ENCODE measurements at regions not wholly inside any gene's neighbourhood (a gene's known extent, or its start where the extent isn't known, plus 50 kb on each side); places are given as distances from the start of the nearest gene placed in this dataset.

DNA sequence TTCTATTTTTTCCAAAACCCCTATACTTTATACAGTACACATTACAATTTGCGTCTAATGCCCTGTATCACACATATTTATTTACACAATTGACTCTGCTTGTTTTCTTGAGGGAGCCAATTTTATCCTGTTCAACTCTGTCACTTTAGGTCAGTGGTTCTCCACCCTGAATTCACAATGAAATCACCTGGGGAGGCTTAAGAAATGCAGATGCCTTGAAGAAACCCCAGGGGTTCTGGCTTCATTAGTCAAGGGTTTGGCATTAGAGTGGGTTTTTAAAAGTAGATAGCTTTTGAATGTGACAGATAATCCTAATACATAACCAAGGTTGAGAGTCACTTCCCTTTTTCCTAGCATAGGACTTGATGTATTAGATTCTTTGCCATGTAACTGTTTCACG, 398.6 kb upstream of the ERCC4 start:
- H3K4me3 ChIP-seq (ENCODE audit: low read depth, low read length) = no peak overlapping the region
- no peak for DNase-seq (ENCODE audit: low read depth)
- TF ChIP-seq, protein P1, sequence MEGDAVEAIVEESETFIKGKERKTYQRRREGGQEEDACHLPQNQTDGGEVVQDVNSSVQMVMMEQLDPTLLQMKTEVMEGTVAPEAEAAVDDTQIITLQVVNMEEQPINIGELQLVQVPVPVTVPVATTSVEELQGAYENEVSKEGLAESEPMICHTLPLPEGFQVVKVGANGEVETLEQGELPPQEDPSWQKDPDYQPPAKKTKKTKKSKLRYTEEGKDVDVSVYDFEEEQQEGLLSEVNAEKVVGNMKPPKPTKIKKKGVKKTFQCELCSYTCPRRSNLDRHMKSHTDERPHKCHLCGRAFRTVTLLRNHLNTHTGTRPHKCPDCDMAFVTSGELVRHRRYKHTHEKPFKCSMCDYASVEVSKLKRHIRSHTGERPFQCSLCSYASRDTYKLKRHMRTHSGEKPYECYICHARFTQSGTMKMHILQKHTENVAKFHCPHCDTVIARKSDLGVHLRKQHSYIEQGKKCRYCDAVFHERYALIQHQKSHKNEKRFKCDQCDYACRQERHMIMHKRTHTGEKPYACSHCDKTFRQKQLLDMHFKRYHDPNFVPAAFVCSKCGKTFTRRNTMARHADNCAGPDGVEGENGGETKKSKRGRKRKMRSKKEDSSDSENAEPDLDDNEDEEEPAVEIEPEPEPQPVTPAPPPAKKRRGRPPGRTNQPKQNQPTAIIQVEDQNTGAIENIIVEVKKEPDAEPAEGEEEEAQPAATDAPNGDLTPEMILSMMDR (IDR thresholded peaks at IDR 0.05; ENCODE audit: insufficient read depth, low read depth, low read length) = no peak

DNA sequence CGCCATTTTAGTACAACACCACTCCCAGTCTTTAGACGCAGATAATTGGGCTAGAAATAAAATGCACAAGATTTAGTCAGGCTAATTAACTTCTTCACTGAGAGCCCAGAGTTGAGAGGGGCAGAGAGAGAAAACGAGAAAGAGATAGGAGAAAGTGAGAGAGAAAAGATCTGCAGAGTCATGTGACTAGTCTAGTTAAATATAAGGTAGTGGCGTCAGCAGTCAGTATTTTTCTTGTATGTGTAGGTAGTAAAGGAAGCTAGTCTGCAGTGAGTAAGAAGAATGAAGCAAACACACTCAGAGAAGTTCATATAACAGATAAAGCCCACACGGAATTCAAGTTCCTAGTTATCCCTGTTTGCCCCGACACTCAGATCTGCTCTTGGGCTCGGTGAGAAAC, 392.6 kb upstream of the ERCC4 start:
- no peak for DNase-seq (ENCODE audit: low read depth)
- no peak overlapping the region for H3K4me3 ChIP-seq (ENCODE audit: low read depth, low read length)
- TF ChIP-seq, protein P1 (IDR thresholded peaks at IDR 0.05; ENCODE audit: insufficient read depth, low read depth, low read length) = no peak

DNA sequence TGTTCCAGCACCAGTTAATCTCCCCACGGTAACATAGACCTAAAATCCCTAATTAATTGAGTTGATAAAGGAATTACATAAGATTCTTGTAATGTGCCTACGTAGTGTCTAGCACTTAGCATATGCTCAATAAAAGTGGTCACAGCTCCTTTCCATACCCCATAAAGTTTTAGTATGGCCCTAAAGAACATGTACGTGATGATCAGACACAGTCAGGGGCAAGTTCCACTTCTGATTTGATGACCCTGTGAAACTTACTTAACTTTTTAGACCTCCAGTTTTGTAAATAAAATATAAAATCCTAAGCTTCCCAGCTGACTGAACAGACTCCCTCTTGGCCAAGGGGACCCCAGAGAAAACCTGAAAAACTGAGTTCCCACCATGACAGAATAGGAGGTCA, 391.3 kb upstream of the ERCC4 start:
- DNase-seq (ENCODE audit: low read depth) = no peak
- H3K4me3 ChIP-seq (ENCODE audit: low read depth, low read length) = no peak overlapping the region
- TF ChIP-seq, protein P1 (IDR thresholded peaks at IDR 0.05; ENCODE audit: insufficient read depth, low read depth, low read length) = no peak

DNA sequence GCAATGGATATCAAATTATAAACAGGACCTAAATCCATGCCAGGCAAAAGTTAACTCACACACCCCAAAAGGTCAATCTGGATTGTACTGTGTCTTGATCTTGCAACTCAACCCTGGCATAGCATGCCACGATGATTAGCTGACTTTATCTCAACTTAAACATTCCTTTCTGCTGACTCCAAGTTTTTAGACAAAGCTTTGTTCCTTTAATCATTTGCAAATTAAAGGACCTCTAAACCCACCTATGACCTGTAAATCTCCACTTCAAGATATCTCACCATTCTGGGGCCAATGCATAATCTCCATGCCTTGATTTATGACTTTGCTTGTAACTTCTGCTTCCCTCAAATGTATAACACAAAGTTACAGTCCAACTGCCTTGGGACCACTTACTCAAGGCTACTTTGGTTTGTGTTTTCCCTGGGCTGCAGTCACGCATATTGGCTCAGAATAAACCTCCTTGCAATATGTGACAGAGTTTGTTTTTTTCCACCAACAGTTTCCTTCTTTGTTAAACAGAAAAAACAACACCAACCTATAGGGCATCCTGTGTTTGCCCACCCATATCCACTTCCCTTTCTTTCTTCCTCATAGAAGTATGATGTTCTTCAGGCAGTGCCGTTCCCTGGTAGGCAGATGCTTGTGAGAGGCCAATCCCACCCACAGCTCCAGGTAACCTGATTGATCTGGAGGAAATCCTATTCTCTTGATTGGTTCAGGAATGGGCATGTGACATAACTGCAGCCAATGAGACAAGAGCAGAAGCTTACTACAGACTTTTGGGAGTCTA, 390.6 kb upstream of the ERCC4 start:
- no peak overlapping the region for H3K4me3 ChIP-seq (ENCODE audit: low read depth, low read length)
- DNase-seq (ENCODE audit: low read depth) = no peak
- TF ChIP-seq, protein P1 (IDR thresholded peaks at IDR 0.05; ENCODE audit: insufficient read depth, low read depth, low read length) = no peak

DNA sequence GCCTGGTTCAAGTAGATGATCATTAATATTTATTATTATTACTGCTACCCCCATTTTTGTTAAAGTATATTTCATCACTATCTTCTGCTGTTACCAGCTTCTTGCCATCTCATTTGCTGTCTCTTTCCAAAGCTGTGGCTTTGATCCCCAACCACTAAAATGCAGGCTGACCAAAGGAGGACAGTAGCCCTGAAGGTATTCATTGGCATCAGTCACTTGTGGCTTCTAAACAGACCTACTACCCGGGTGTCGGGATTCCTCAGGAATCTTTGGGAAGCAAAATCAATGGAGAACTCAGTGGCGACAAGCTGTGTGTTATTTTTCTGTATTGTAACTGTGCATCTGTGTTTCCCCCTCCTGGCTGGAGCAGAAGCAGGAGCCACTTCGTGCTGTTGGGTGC, 379.2 kb upstream of the ERCC4 start:
- TF ChIP-seq, protein P1 (IDR thresholded peaks at IDR 0.05; ENCODE audit: insufficient read depth, low read depth, low read length) = no peak
- no peak overlapping the region for H3K4me3 ChIP-seq (ENCODE audit: low read depth, low read length)
- DNase-seq (ENCODE audit: low read depth) = no peak

- TF ChIP-seq, protein P1 (IDR thresholded peaks at IDR 0.05; ENCODE audit: insufficient read depth, low read depth, low read length) = no peak
- no peak for DNase-seq (ENCODE audit: low read depth)
- no peak overlapping the region for H3K4me3 ChIP-seq (ENCODE audit: low read depth, low read length)
Observed at GRCh38 chr16:13542284-13542683, 377.7 kb upstream of the ERCC4 start.

DNA sequence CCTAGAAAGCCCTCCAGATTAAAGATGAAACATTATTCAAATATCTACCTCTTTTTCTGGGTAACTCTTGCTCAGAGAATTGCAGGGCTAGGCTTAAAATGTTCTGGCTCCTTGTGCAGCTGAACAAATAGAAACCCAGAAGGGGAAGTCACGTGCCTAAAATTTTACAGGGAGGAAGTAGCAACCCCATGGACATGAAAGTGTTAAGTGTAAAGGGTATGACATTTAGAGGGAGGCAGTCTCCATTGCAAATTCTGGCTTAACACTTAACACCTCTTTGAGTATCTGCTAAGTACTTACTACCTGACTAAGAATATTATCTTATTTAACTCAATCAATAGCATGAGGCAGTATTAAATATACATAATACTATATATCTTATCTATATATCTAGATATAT, 376.1 kb upstream of the ERCC4 start:
- no peak overlapping the region for H3K4me3 ChIP-seq (ENCODE audit: low read depth, low read length)
- TF ChIP-seq, protein P1 (IDR thresholded peaks at IDR 0.05; ENCODE audit: insufficient read depth, low read depth, low read length) = no peak
- DNase-seq (ENCODE audit: low read depth) = no peak

Measured in fibroblast of villous mesenchyme (primary cell).